Uterus (tissue), 2 donors: ENCODE measurements at regions not wholly inside any gene's neighbourhood (a gene's known extent, or its start where the extent isn't known, plus 50 kb on each side); places are given as distances from the start of the nearest gene placed in this dataset.

Experiments
- CTCF ChIP-seq, 4 experiments: fragments of 200-600 bp in 2 of 4; fragments of 450-650 bp in 2 of 4; sonication (generic) in 2 of 4; IDR thresholded peaks; one replicate each; pipeline ENCODE4 v1.5.1; 2016 to 2019; ENCODE audit warnings: antibody characterized with exemption in 4 of 4, mild to moderate bottlenecking in 2 of 4, moderate library complexity in 1 of 4
- POLR2A ChIP-seq, 2 donors: fragments of 450-650 bp; IDR thresholded peaks; one replicate each; pipeline ENCODE4 v1.6.1; 2016; ENCODE audit warnings: antibody characterized with exemption in 2 of 2, mild to moderate bottlenecking in 1 of 2, moderate library complexity in 1 of 2

- TF ChIP-seq POLR2A (IDR thresholded peaks at IDR 0.05), result no peak
- no peak for TF ChIP-seq CTCF (IDR thresholded peaks at IDR 0.05)
These were observed 480.6 kb upstream of the HS6ST1 start for GRCh38 chr2:128799284-128799552.
